GM23338 (cell line): ENCODE measurements at regions not wholly inside any gene's neighbourhood (a gene's known extent, or its start where the extent isn't known, plus 50 kb on each side); places are given as distances from the start of the nearest gene placed in this dataset.

Source experiments
- ATAC-seq: fragments of 200-7000 bp; cut with Tn5 transposase; 3 replicates; pipeline ENCODE4 v1.9.1; 2020
- DNase-seq: peaks from one replicate; pipeline ENCODE4 v3.0.0-alpha.2; 2015; ENCODE audit warnings: low spot score
- H2AFZ ChIP-seq: fragments of 200-600 bp; sonication (generic); 2 replicates; pipeline ENCODE4 v1.8.0; 2016; ENCODE audit warnings: antibody characterized with exemption, mild to moderate bottlenecking, moderate library complexity
- H3F3A ChIP-seq: fragments of 200-600 bp; sonication (generic); replicated peaks from 2 replicates; pipeline ENCODE4 v1.8.0; 2017; ENCODE audit warnings: antibody characterized with exemption, mixed run types, low read depth
- H3K27ac ChIP-seq: fragments of 200-600 bp; sonication (generic); 2 replicates; pipeline ENCODE4 v1.6.1; 2016; ENCODE audit warnings: low read depth
- H3K27me3 ChIP-seq: fragments of 200-600 bp; sonication (generic); 2 replicates; pipeline ENCODE4 v1.8.0; 2016; ENCODE audit warnings: mild to moderate bottlenecking, mixed run types, moderate library complexity; ENCODE audit not compliant: insufficient read depth
- H3K36me3 ChIP-seq: fragments of 200-600 bp; sonication (generic); 2 replicates; pipeline ENCODE4 v1.8.0; 2016; ENCODE audit warnings: mild to moderate bottlenecking; ENCODE audit not compliant: insufficient read depth
- H3K4me1 ChIP-seq: fragments of 200-600 bp; sonication (generic); 2 replicates; pipeline ENCODE4 v1.8.0; 2016; ENCODE audit warnings: mild to moderate bottlenecking, moderate library complexity; ENCODE audit not compliant: insufficient read depth
- H3K4me2 ChIP-seq: fragments of 200-600 bp; sonication (generic); 2 replicates; pipeline ENCODE4 v1.7.1; 2017; ENCODE audit warnings: mixed run types
- H3K4me3 ChIP-seq: fragments of 200-600 bp; sonication (generic); 2 replicates; pipeline ENCODE4 v1.6.1; 2016; ENCODE audit warnings: mixed run types
- H3K79me2 ChIP-seq: fragments of 200-600 bp; sonication (generic); replicated peaks from 2 replicates; pipeline ENCODE4 v1.8.0; 2017; ENCODE audit warnings: mild to moderate bottlenecking; ENCODE audit not compliant: insufficient read depth
- H3K9me2 ChIP-seq: fragments of 200-600 bp; sonication (generic); 2 replicates; pipeline ENCODE4 v1.8.0; 2017; ENCODE audit not compliant: insufficient read depth
- H4K20me1 ChIP-seq: fragments of 200-600 bp; sonication (generic); replicated peaks from 2 replicates; pipeline ENCODE4 v1.8.0; 2017; ENCODE audit warnings: mild to moderate bottlenecking; ENCODE audit not compliant: insufficient read depth
- H3K27ac Mint-ChIP-seq: 2 replicates; pipeline ENCODE4 v1.8.0; 2020; ENCODE audit warnings: inconsistent platforms, mild to moderate bottlenecking, moderate library complexity, mixed read lengths
- H3K27me3 Mint-ChIP-seq: 3 replicates; pipeline ENCODE4 v1.8.0; 2022; ENCODE audit warnings: low read depth, mild to moderate bottlenecking, moderate library complexity, mixed read lengths, inconsistent platforms; ENCODE audit not compliant: insufficient read depth, poor library complexity
- H3K36me3 Mint-ChIP-seq: 3 replicates; pipeline ENCODE4 v1.8.0; 2021; ENCODE audit warnings: low read depth, mild to moderate bottlenecking, inconsistent platforms, moderate library complexity, mixed read lengths
- H3K4me1 Mint-ChIP-seq: 3 replicates; pipeline ENCODE4 v1.8.0; 2020; ENCODE audit warnings: mild to moderate bottlenecking, inconsistent platforms, mixed read lengths
- H3K4me3 Mint-ChIP-seq: 3 replicates; pipeline ENCODE4 v1.8.0; 2021; ENCODE audit warnings: moderate library complexity, mild to moderate bottlenecking, inconsistent platforms, mixed read lengths
- H3K9me3 Mint-ChIP-seq: 3 replicates; pipeline ENCODE4 v1.8.0; 2020; ENCODE audit warnings: moderate library complexity, mild to moderate bottlenecking, inconsistent platforms, mixed read lengths
- CREB1 ChIP-seq: fragments of 250-450 bp; sonication (Bioruptor Pico); IDR thresholded peaks from 2 replicates; pipeline ENCODE4 v1.5.0; 2020; ENCODE audit warnings: low read depth, mild to moderate bottlenecking, moderate library complexity
- EZH2 ChIP-seq: fragments of 200-600 bp; sonication (generic); IDR thresholded peaks from one replicate; pipeline ENCODE4 v1.8.0; 2017; ENCODE audit warnings: antibody characterized with exemption, mild to moderate bottlenecking, low read depth; ENCODE audit not compliant: unreplicated experiment
- EZH2phosphoT487 ChIP-seq: fragments of 200-600 bp; sonication (generic); IDR thresholded peaks from one replicate; pipeline ENCODE4 v1.8.1; 2018; ENCODE audit warnings: antibody characterized with exemption; ENCODE audit not compliant: unreplicated experiment
- JUNB ChIP-seq: IDR thresholded peaks from one replicate; pipeline ENCODE4 v1.6.1; 2016; ENCODE audit warnings: antibody characterized with exemption; ENCODE audit not compliant: unreplicated experiment
- NANOG ChIP-seq: IDR thresholded peaks from 2 replicates; pipeline ENCODE4 v1.6.1; 2016; ENCODE audit warnings: antibody characterized with exemption, borderline replicate concordance
- POLR2AphosphoS5 ChIP-seq: IDR thresholded peaks from 2 replicates; pipeline ENCODE4 v1.6.1; 2016; ENCODE audit warnings: antibody characterized with exemption, low read depth
- STAT1 ChIP-seq: IDR thresholded peaks from one replicate; pipeline ENCODE4 v1.6.1; 2016; ENCODE audit warnings: antibody characterized with exemption; ENCODE audit not compliant: unreplicated experiment
- ZNF114 ChIP-seq: fragments of 250-450 bp; sonication (Bioruptor Pico); IDR thresholded peaks from 2 replicates; pipeline ENCODE4 v1.5.0; 2020; ENCODE audit warnings: mild to moderate bottlenecking, moderate library complexity
- ZNF331 ChIP-seq: fragments of 250-450 bp; sonication (Bioruptor Pico); IDR thresholded peaks from 2 replicates; pipeline ENCODE4 v1.5.0; 2020; ENCODE audit warnings: low read depth, mild to moderate bottlenecking, moderate library complexity
- TF ChIP-seq, protein P1 (sequence below): fragments of 250-450 bp; sonication (Bioruptor Pico); IDR thresholded peaks from 2 replicates; pipeline ENCODE4 v1.5.0; 2020; ENCODE audit warnings: mild to moderate bottlenecking, moderate library complexity
- TF ChIP-seq, protein P2 (sequence below): IDR thresholded peaks from one replicate; pipeline ENCODE4 v1.6.1; 2018; ENCODE audit warnings: antibody characterized with exemption; ENCODE audit not compliant: unreplicated experiment
- TF ChIP-seq, protein P3 (sequence below), 2 experiments: fragments of 200-600 bp in 1 of 2; sonication (generic) in 1 of 2; conservative IDR thresholded peaks; 2 replicates each; pipeline versions ENCODE4 v1.5.1 to v1.6.1; 2016 to 2017; ENCODE audit warnings: antibody characterized with exemption in 2 of 2, low read depth in 2 of 2, mild to moderate bottlenecking in 2 of 2, moderate library complexity in 1 of 2
- TF ChIP-seq, protein P4 (sequence below): IDR thresholded peaks from 2 replicates; pipeline ENCODE4 v1.6.1; 2016; ENCODE audit warnings: antibody characterized with exemption

DNA sequence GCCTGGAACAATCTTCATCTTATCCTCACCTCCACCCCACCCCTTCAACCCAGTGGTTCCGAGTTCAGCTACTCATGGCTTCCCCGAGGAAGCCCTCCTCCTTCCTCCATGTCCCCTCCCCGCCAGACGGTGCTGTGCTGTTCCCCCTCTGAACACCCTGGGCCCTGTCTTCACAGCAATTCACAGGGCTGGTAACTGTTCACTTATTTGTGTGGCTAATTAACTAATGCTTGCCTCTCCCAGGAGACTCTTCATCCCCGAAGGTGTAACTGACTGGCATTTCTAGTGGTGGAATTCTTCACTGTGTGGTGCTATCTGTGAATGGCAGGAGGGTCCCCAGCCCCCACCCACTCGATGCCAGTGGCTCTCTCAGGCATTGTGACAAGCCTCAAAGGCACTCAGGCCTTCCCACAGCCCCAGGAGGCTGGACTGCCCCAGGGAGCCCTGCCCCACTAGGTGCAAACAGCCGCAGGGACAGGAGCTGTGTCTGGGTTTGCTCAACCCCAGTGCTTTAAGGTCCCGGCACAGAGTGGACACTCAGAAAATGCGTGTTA lies 133.7 kb upstream of the ID2 start:
- no peak overlapping the region for H3K4me2 ChIP-seq
- Mint-ChIP-seq H3K27ac (no peak overlapping the region), H3K4me3 (no peak overlapping the region), H3K9me3 (no peaks in the 10 kb centered on the region), H3K36me3 (no peaks in the 10 kb centered on the region; the same call in 2 of the 3 replicates), H3K4me1 (peaks cover 9% of the 10 kb centered on the region; the same call in 2 of the 3 replicates), H3K27me3 (peaks cover 7% of the 10 kb centered on the region)
- H2AFZ ChIP-seq: no peak overlapping the region
- no peaks in the 10 kb centered on the region for H3K27me3 ChIP-seq
- H3K4me3 ChIP-seq: no peak overlapping the region
- no peaks in the 10 kb centered on the region for H3K4me1 ChIP-seq
- no peak for TF ChIP-seq ZNF331 (CRISPR knock-in tag)
- TF ChIP-seq STAT1: no peak
- TF ChIP-seq ZNF114: no peak
- no peak for TF ChIP-seq EZH2
- TF ChIP-seq, protein P1, sequence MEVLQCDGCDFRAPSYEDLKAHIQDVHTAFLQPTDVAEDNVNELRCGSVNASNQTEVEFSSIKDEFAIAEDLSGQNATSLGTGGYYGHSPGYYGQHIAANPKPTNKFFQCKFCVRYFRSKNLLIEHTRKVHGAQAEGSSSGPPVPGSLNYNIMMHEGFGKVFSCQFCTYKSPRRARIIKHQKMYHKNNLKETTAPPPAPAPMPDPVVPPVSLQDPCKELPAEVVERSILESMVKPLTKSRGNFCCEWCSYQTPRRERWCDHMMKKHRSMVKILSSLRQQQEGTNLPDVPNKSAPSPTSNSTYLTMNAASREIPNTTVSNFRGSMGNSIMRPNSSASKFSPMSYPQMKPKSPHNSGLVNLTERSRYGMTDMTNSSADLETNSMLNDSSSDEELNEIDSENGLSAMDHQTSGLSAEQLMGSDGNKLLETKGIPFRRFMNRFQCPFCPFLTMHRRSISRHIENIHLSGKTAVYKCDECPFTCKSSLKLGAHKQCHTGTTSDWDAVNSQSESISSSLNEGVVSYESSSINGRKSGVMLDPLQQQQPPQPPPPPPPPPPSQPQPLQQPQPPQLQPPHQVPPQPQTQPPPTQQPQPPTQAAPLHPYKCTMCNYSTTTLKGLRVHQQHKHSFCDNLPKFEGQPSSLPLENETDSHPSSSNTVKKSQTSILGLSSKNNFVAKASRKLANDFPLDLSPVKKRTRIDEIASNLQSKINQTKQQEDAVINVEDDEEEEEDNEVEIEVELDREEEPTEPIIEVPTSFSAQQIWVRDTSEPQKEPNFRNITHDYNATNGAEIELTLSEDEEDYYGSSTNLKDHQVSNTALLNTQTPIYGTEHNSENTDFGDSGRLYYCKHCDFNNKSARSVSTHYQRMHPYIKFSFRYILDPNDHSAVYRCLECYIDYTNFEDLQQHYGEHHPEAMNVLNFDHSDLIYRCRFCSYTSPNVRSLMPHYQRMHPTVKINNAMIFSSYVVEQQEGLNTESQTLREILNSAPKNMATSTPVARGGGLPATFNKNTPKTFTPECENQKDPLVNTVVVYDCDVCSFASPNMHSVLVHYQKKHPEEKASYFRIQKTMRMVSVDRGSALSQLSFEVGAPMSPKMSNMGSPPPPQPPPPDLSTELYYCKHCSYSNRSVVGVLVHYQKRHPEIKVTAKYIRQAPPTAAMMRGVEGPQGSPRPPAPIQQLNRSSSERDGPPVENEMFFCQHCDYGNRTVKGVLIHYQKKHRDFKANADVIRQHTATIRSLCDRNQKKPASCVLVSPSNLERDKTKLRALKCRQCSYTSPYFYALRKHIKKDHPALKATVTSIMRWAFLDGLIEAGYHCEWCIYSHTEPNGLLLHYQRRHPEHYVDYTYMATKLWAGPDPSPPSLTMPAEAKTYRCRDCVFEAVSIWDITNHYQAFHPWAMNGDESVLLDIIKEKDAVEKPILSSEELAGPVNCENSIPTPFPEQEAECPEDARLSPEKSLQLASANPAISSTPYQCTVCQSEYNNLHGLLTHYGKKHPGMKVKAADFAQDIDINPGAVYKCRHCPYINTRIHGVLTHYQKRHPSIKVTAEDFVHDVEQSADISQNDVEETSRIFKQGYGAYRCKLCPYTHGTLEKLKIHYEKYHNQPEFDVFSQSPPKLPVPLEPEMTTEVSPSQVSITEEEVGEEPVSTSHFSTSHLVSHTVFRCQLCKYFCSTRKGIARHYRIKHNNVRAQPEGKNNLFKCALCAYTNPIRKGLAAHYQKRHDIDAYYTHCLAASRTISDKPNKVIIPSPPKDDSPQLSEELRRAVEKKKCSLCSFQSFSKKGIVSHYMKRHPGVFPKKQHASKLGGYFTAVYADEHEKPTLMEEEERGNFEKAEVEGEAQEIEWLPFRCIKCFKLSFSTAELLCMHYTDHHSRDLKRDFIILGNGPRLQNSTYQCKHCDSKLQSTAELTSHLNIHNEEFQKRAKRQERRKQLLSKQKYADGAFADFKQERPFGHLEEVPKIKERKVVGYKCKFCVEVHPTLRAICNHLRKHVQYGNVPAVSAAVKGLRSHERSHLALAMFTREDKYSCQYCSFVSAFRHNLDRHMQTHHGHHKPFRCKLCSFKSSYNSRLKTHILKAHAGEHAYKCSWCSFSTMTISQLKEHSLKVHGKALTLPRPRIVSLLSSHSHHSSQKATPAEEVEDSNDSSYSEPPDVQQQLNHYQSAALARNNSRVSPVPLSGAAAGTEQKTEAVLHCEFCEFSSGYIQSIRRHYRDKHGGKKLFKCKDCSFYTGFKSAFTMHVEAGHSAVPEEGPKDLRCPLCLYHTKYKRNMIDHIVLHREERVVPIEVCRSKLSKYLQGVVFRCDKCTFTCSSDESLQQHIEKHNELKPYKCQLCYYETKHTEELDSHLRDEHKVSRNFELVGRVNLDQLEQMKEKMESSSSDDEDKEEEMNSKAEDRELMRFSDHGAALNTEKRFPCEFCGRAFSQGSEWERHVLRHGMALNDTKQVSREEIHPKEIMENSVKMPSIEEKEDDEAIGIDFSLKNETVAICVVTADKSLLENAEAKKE (CRISPR knock-in tag): no peak
- TF ChIP-seq, protein P2, sequence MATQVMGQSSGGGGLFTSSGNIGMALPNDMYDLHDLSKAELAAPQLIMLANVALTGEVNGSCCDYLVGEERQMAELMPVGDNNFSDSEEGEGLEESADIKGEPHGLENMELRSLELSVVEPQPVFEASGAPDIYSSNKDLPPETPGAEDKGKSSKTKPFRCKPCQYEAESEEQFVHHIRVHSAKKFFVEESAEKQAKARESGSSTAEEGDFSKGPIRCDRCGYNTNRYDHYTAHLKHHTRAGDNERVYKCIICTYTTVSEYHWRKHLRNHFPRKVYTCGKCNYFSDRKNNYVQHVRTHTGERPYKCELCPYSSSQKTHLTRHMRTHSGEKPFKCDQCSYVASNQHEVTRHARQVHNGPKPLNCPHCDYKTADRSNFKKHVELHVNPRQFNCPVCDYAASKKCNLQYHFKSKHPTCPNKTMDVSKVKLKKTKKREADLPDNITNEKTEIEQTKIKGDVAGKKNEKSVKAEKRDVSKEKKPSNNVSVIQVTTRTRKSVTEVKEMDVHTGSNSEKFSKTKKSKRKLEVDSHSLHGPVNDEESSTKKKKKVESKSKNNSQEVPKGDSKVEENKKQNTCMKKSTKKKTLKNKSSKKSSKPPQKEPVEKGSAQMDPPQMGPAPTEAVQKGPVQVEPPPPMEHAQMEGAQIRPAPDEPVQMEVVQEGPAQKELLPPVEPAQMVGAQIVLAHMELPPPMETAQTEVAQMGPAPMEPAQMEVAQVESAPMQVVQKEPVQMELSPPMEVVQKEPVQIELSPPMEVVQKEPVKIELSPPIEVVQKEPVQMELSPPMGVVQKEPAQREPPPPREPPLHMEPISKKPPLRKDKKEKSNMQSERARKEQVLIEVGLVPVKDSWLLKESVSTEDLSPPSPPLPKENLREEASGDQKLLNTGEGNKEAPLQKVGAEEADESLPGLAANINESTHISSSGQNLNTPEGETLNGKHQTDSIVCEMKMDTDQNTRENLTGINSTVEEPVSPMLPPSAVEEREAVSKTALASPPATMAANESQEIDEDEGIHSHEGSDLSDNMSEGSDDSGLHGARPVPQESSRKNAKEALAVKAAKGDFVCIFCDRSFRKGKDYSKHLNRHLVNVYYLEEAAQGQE: no peak
- TF ChIP-seq, protein P3, sequence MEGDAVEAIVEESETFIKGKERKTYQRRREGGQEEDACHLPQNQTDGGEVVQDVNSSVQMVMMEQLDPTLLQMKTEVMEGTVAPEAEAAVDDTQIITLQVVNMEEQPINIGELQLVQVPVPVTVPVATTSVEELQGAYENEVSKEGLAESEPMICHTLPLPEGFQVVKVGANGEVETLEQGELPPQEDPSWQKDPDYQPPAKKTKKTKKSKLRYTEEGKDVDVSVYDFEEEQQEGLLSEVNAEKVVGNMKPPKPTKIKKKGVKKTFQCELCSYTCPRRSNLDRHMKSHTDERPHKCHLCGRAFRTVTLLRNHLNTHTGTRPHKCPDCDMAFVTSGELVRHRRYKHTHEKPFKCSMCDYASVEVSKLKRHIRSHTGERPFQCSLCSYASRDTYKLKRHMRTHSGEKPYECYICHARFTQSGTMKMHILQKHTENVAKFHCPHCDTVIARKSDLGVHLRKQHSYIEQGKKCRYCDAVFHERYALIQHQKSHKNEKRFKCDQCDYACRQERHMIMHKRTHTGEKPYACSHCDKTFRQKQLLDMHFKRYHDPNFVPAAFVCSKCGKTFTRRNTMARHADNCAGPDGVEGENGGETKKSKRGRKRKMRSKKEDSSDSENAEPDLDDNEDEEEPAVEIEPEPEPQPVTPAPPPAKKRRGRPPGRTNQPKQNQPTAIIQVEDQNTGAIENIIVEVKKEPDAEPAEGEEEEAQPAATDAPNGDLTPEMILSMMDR (conservative IDR thresholded peaks at IDR 0.05; ENCODE audit: low read depth in 2 of 2): no peak
- TF ChIP-seq EZH2phosphoT487: no peak
- TF ChIP-seq POLR2AphosphoS5: no peak
- no peak for TF ChIP-seq CREB1 (CRISPR knock-in tag)
- no peak for TF ChIP-seq JUNB
- TF ChIP-seq, protein P4, sequence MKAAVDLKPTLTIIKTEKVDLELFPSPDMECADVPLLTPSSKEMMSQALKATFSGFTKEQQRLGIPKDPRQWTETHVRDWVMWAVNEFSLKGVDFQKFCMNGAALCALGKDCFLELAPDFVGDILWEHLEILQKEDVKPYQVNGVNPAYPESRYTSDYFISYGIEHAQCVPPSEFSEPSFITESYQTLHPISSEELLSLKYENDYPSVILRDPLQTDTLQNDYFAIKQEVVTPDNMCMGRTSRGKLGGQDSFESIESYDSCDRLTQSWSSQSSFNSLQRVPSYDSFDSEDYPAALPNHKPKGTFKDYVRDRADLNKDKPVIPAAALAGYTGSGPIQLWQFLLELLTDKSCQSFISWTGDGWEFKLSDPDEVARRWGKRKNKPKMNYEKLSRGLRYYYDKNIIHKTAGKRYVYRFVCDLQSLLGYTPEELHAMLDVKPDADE: no peak
- TF ChIP-seq NANOG: no peak
- no peak for DNase-seq
- no peaks in the 10 kb centered on the region for H3F3A ChIP-seq
- H3K79me2 ChIP-seq: no peaks in the 10 kb centered on the region
- H3K36me3 ChIP-seq: no peaks in the 10 kb centered on the region
- no peaks in the 10 kb centered on the region for H4K20me1 ChIP-seq
- no peak for ATAC-seq
- no peak overlapping the region for H3K27ac ChIP-seq
- no peaks in the 10 kb centered on the region for H3K9me2 ChIP-seq
